Transverse colon (tissue), 4 donors: ENCODE measurements at regions not wholly inside any gene's neighbourhood (a gene's known extent, or its start where the extent isn't known, plus 50 kb on each side); places are given as distances from the start of the nearest gene placed in this dataset.

Experiments
- DNase-seq: peaks from one replicate; pipeline ENCODE4 v3.0.0-alpha.2; 2019
- H3K27ac ChIP-seq, 4 donors: fragments of 200-600 bp; sonication (generic); 2 replicates each; pipeline ENCODE4 v1.5.1; 2016 to 2018; ENCODE audit warnings: inconsistent platforms in 4 of 4
- H3K27me3 ChIP-seq: fragments of 200-600 bp; sonication (generic); 2 replicates; pipeline ENCODE4 v1.5.1; 2017; ENCODE audit warnings: inconsistent platforms
- H3K36me3 ChIP-seq, 4 donors: fragments of 200-600 bp; sonication (generic); 2 replicates each; pipeline ENCODE4 v1.5.1; 2017 to 2019; ENCODE audit warnings: inconsistent platforms in 4 of 4
- H3K4me1 ChIP-seq, 4 donors: fragments of 200-600 bp; sonication (generic); 2 replicates each; pipeline ENCODE4 v1.5.1; 2017 to 2020; ENCODE audit warnings: inconsistent platforms in 4 of 4
- H3K4me3 ChIP-seq, 4 donors: fragments of 200-600 bp; sonication (generic); 1 replicate in 1 of 4; 2 replicates in 3 of 4; pipeline versions ENCODE4 v1.5.1 to v1.6.1; 2017 to 2019; ENCODE audit warnings: inconsistent platforms in 4 of 4
- H3K9me3 ChIP-seq, 2 donors: fragments of 200-600 bp; sonication (generic); 2 replicates each; pipeline ENCODE4 v1.5.1; 2017 to 2019; ENCODE audit warnings: inconsistent platforms in 2 of 2
- EP300 ChIP-seq: sonication (generic); formaldehyde crosslinking; IDR thresholded peaks from one replicate; pipeline ENCODE4 v1.6.1; 2017; ENCODE audit warnings: antibody characterized with exemption, low read depth
- POLR2A ChIP-seq: fragments of 450-650 bp; IDR thresholded peaks from one replicate; pipeline ENCODE4 v1.6.1; 2016; ENCODE audit warnings: antibody characterized with exemption, mild to moderate bottlenecking, moderate library complexity
- POLR2AphosphoS5 ChIP-seq, 3 donors: sonication (generic); formaldehyde crosslinking; IDR thresholded peaks; one replicate each; pipeline ENCODE4 v1.6.1; 2016; ENCODE audit warnings: antibody characterized with exemption in 3 of 3
- WGBS, 2 donors: methylation state at CpG; one replicate each; pipeline ENCODE4 v1.1.5; 2018; ENCODE audit warnings: low coverage in 1 of 2; 5-methylcytosine and 5-hydroxymethylcytosine counted together
- in situ Hi-C, 4 donors: fragments of 200-750 bp; cut with MboI; loops; one replicate each; pipeline versions ENCODE4 v1.15.0 to v1.15.1; 2017; ENCODE audit warnings: low sequenced_read_pairs in 3 of 4, low pct_ligation_motif_present in 1 of 4, low pct_unique_long_range_greater_than_20kb in 1 of 4
- intact Hi-C: fragments of 100-400 bp; cut with DNase I; formaldehyde crosslinking; loops from one replicate; pipeline ENCODE4 v1.15.1; 2023; ENCODE audit warnings: low total_unique reads
- TF ChIP-seq, protein P1 (sequence below), 5 experiments: fragments of 200-600 bp in 3 of 5; fragments of 450-650 bp in 2 of 5; sonication (generic) in 3 of 5; IDR thresholded peaks; 1 replicate in 2 of 5; 2 replicates in 3 of 5; pipeline ENCODE4 v1.5.1; 2016 to 2017; ENCODE audit warnings: antibody characterized with exemption in 5 of 5, inconsistent platforms in 3 of 5, mild to moderate bottlenecking in 2 of 5, moderate library complexity in 1 of 5

DNA sequence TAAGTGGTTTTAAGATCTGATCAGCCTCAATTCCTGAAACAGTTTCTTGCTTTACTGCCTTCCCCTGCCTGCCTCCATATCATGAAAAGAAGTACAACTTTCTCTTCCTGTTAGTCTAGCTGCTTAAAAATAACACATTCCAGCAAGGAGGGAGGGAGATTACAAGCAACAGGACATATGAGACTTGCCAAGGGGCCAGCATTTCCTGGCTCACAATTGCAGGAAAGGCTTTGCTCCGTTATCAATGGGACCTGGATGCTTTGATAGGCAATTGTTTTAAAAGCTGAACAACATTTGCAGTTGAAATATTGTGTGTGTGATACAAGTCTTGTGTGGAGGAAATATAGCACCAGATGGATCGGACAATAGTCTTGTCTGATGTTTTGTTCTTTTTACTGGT, 425.0 kb downstream of the FAT4 start:
- WGBS, 2 donors = 33 to 46% methylated on average over 2 of the region's 2 CpGs
- in situ Hi-C loops = loop anchor here (5.0 to 25.0 kb wide), 3 partner anchors 425 to 427 kb away; partner anchors contain the start of gene FAT4 (in 4 of the 4)
- H3K36me3 ChIP-seq = no peaks in the 10 kb centered on the region
- TF ChIP-seq, protein P1, sequence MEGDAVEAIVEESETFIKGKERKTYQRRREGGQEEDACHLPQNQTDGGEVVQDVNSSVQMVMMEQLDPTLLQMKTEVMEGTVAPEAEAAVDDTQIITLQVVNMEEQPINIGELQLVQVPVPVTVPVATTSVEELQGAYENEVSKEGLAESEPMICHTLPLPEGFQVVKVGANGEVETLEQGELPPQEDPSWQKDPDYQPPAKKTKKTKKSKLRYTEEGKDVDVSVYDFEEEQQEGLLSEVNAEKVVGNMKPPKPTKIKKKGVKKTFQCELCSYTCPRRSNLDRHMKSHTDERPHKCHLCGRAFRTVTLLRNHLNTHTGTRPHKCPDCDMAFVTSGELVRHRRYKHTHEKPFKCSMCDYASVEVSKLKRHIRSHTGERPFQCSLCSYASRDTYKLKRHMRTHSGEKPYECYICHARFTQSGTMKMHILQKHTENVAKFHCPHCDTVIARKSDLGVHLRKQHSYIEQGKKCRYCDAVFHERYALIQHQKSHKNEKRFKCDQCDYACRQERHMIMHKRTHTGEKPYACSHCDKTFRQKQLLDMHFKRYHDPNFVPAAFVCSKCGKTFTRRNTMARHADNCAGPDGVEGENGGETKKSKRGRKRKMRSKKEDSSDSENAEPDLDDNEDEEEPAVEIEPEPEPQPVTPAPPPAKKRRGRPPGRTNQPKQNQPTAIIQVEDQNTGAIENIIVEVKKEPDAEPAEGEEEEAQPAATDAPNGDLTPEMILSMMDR (IDR thresholded peaks at IDR 0.05) = no peak
- TF ChIP-seq POLR2A (no peak), POLR2AphosphoS5 (IDR thresholded peaks at IDR 0.05) (no peak), EP300 (no peak)
- intact Hi-C loops = no loop called here
- no peaks in the 10 kb centered on the region for H3K9me3 ChIP-seq
- no peak overlapping the region for H3K27ac ChIP-seq
- no peak overlapping the region for H3K4me3 ChIP-seq
- H3K27me3 ChIP-seq = no peaks in the 10 kb centered on the region
- no peak for DNase-seq
- no peaks in the 10 kb centered on the region for H3K4me1 ChIP-seq

GRCh38 chr4:125741825-125742452, 427.2 kb downstream of the FAT4 start:
- H3K27me3 ChIP-seq = no peaks in the 10 kb centered on the region
- TF ChIP-seq, protein P1 (IDR thresholded peaks at IDR 0.05) = peak in 4 of 5 experiments; percentile 38 to 48 (median 42)
- TF ChIP-seq EP300 (no peak), POLR2A (no peak)
- intact Hi-C loops = no loop called here
- no peaks in the 10 kb centered on the region for H3K36me3 ChIP-seq
- H3K9me3 ChIP-seq = no peaks in the 10 kb centered on the region
- H3K27ac ChIP-seq = no peak overlapping the region
- 55 to 72% methylated on average over 4 to 8 of the region's 8 CpGs for WGBS, 2 donors
- H3K4me1 ChIP-seq = no peaks in the 10 kb centered on the region
- in situ Hi-C loops = loop anchor here (5.0 to 25.0 kb wide), 3 partner anchors 427 to 430 kb away; partner anchors contain the start of gene FAT4 (in 4 of the 4)
- no peak for DNase-seq
- no peak overlapping the region for H3K4me3 ChIP-seq

DNA sequence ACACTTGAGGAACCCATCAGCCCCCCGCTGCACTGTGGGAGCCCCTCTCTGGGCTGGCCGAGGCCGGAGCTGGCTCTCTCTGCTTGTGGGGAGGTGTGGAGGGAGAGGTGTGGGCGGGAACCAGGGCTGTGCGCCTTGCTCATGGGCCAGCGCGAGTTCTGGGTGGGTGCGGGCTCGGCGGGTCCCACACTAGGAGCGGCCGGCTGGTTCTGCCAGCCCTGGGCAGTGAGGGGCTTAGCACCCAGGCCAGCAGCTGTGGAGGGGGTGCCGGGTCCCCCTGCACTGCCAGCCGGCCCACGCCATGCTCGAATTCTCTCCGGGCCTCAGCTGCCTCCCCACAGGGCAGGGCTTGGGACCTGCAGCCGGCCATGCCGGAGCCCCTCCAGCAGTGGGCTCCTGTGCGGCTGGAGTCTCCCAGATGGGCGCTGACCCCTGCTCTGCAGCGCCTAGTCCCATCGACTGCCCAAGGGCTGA, 430.2 kb downstream of the FAT4 start:
- WGBS, 2 donors = 92% methylated on average over 17 of the region's 23 CpGs; no CpG with 5 or more reads in 1 of the 2 donors
- no peaks in the 10 kb centered on the region for H3K9me3 ChIP-seq
- in situ Hi-C loops (loop anchor here (5.0 to 25.0 kb wide), 3 partner anchors 430 to 433 kb away; partner anchors contain the start of gene FAT4 (in 4 of the 4)), intact Hi-C loops (no loop called here)
- H3K27me3 ChIP-seq = no peaks in the 10 kb centered on the region
- H3K36me3 ChIP-seq = no peaks in the 10 kb centered on the region
- no peak for DNase-seq
- no peak overlapping the region for H3K27ac ChIP-seq
- H3K4me3 ChIP-seq = no peak overlapping the region
- H3K4me1 ChIP-seq = no peaks in the 10 kb centered on the region
- TF ChIP-seq POLR2AphosphoS5 (IDR thresholded peaks at IDR 0.05) (no peak), POLR2A (no peak), EP300 (no peak)
- TF ChIP-seq, protein P1 (IDR thresholded peaks at IDR 0.05) = no peak

- intact Hi-C loops = no loop called here
- Histone ChIP-seq H3K4me3 (no peak overlapping the region), H3K36me3 (no peaks in the 10 kb centered on the region), H3K27ac (no peak overlapping the region), H3K9me3 (no peaks in the 10 kb centered on the region), H3K27me3 (no peaks in the 10 kb centered on the region), H3K4me1 (no peaks in the 10 kb centered on the region)
- in situ Hi-C loops = loop anchor here in 3 of 4 donors (10.0 to 25.0 kb wide), 2 partner anchors 435 to 437 kb away; partner anchors contain the start of gene FAT4 (in 3 of the 3)
- no peak for DNase-seq
- no peak for TF ChIP-seq POLR2AphosphoS5 (IDR thresholded peaks at IDR 0.05)
- no peak for TF ChIP-seq EP300
- TF ChIP-seq, protein P1 (IDR thresholded peaks at IDR 0.05) = no peak
- no peak for TF ChIP-seq POLR2A
Observed at GRCh38 chr4:125749354-125749753, 434.6 kb downstream of the FAT4 start.
